Smooth muscle cell (in vitro differentiated cells): ENCODE measurements at regions not wholly inside any gene's neighbourhood (a gene's known extent, or its start where the extent isn't known, plus 50 kb on each side); places are given as distances from the start of the nearest gene placed in this dataset.

Experiments
- DNase-seq: peaks from one replicate; lab custom pipeline; 2025; ENCODE audit not compliant: unreplicated experiment; lab: John Stamatoyannopoulos, UW
- H2AFZ ChIP-seq: fragments of 200-600 bp; sonication (generic); 2 replicates; pipeline ENCODE4 v1.6.0; 2016; ENCODE audit warnings: antibody characterized with exemption, low read depth, mild to moderate bottlenecking
- H3F3A ChIP-seq: fragments of 200-600 bp; sonication (generic); 2 replicates; pipeline ENCODE4 v1.6.0; 2017; ENCODE audit warnings: antibody characterized with exemption, low read depth
- H3K27ac ChIP-seq: fragments of 200-600 bp; sonication (generic); 2 replicates; pipeline ENCODE4 v1.5.1; 2016; ENCODE audit warnings: low read depth, mild to moderate bottlenecking
- H3K27me3 ChIP-seq: fragments of 200-600 bp; sonication (generic); 2 replicates; pipeline ENCODE4 v1.6.1; 2016; ENCODE audit warnings: low read depth, mild to moderate bottlenecking
- H3K36me3 ChIP-seq: fragments of 200-600 bp; sonication (generic); 2 replicates; pipeline ENCODE4 v1.5.1; 2016; ENCODE audit warnings: low read depth
- H3K4me1 ChIP-seq: fragments of 200-600 bp; sonication (generic); 2 replicates; pipeline ENCODE4 v1.5.1; 2016; ENCODE audit warnings: low read depth
- H3K4me2 ChIP-seq: fragments of 200-600 bp; sonication (generic); 2 replicates; pipeline ENCODE4 v1.6.0; 2016; ENCODE audit warnings: mild to moderate bottlenecking
- H3K4me3 ChIP-seq: fragments of 200-600 bp; sonication (generic); 2 replicates; pipeline ENCODE4 v1.5.1; 2016; ENCODE audit warnings: mild to moderate bottlenecking
- H3K79me2 ChIP-seq: fragments of 200-600 bp; sonication (generic); 2 replicates; pipeline ENCODE4 v1.6.0; 2016; ENCODE audit warnings: low read depth, mild to moderate bottlenecking
- H3K9ac ChIP-seq: fragments of 200-600 bp; sonication (generic); 2 replicates; pipeline ENCODE4 v1.6.0; 2016; ENCODE audit warnings: low read depth
- H3K9me3 ChIP-seq: fragments of 200-600 bp; sonication (generic); replicated peaks from 2 replicates; pipeline ENCODE4 v1.5.1; 2016; ENCODE audit warnings: low read depth
- H4K20me1 ChIP-seq: fragments of 200-600 bp; sonication (generic); 2 replicates; pipeline ENCODE4 v1.6.0; 2016; ENCODE audit warnings: low read depth
- WGBS: methylation state at CpG from one replicate; pipeline ENCODE4 v1.1.7; 2016; ENCODE audit warnings: low lambda C conversion rate; 5-methylcytosine and 5-hydroxymethylcytosine counted together
- TF ChIP-seq, protein P1 (sequence below): fragments of 200-600 bp; sonication (generic); IDR thresholded peaks from 2 replicates; pipeline ENCODE4 v1.5.1; 2017; ENCODE audit warnings: borderline replicate concordance, mild to moderate bottlenecking, antibody characterized with exemption; ENCODE audit not compliant: insufficient read depth, poor library complexity, severe bottlenecking

DNA sequence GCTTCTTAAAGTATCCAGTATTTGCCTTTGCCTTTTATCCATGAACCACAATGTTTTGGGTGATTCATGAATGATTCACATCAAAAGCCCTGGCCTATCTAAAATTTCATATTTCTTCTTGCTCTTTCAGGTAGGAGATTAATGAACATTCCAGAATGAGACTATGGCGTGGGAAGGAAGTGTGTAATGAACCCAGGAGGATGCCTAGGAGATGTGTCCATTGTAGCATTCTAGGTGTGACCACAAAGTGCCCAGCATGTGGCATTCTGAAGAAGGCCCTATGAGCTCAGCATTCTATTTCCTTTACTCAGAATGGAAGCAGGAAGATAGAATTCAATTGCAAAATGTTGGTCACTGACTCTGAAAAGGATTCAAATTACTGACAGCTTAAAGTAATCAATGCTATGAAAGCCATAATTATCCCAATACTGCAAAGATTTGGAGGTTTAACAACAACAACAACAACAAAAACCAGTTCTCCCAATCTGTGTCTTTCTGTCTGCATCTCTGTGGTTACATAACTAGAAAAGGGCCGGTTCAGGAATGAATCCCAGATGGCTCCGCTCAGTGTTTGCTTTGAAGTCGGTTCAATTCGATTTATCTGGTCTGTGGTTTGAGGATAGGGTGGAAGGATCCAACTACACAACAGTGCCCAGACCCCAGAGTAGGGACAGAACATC, 126.7 kb downstream of the FOXD1 start:
- DNase-seq = no peak
- Histone ChIP-seq H2AFZ (no peak overlapping the region), H3K4me1 (no peaks in the 10 kb centered on the region), H3K27me3 (no peaks in the 10 kb centered on the region), H3K9ac (peak overlapping the region; percentile 46), H3K4me3 (no peak overlapping the region), H4K20me1 (no peaks in the 10 kb centered on the region), H3F3A (peaks cover 3% of the 10 kb centered on the region), H3K27ac (peak overlapping the region; percentile 79), H3K9me3 (no peaks in the 10 kb centered on the region), H3K36me3 (no peaks in the 10 kb centered on the region), H3K4me2 (peak overlapping the region; percentile 34), H3K79me2 (no peaks in the 10 kb centered on the region)
- 10% methylated on average over 5 of the region's 5 CpGs for WGBS
- TF ChIP-seq, protein P1, sequence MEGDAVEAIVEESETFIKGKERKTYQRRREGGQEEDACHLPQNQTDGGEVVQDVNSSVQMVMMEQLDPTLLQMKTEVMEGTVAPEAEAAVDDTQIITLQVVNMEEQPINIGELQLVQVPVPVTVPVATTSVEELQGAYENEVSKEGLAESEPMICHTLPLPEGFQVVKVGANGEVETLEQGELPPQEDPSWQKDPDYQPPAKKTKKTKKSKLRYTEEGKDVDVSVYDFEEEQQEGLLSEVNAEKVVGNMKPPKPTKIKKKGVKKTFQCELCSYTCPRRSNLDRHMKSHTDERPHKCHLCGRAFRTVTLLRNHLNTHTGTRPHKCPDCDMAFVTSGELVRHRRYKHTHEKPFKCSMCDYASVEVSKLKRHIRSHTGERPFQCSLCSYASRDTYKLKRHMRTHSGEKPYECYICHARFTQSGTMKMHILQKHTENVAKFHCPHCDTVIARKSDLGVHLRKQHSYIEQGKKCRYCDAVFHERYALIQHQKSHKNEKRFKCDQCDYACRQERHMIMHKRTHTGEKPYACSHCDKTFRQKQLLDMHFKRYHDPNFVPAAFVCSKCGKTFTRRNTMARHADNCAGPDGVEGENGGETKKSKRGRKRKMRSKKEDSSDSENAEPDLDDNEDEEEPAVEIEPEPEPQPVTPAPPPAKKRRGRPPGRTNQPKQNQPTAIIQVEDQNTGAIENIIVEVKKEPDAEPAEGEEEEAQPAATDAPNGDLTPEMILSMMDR = no peak

GRCh38 chr5:73319036-73319435, 129.5 kb downstream of the FOXD1 start:
- Histone ChIP-seq H3K27ac (no peak overlapping the region), H3K4me2 (no peak overlapping the region)
- DNase-seq = no peak

DNA sequence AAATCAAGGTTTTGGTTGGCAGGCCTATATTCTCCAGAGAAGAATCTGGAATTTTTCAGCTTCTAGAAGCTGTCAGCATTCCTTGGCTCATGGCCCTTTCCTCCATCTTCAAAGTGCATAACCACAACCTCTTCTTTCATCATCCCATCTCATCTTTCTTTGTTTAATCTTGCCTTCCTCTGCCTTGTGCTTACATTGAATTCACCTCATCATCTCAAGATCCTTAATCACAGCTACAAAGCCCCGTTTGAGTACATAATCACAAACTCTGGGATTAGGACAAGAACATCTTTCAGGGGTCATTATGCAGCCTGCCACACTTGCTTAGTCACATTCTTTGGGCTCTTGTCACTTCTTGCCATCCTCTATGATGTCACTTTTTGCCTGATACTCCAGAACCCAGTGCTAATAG, 130.3 kb downstream of the FOXD1 start:
- no peak for DNase-seq
- Histone ChIP-seq H3K79me2 (no peaks in the 10 kb centered on the region), H3K4me1 (no peaks in the 10 kb centered on the region), H3K4me2 (no peak overlapping the region), H4K20me1 (no peaks in the 10 kb centered on the region), H3K9me3 (no peaks in the 10 kb centered on the region), H3K27ac (no peak overlapping the region), H3K4me3 (no peak overlapping the region), H3K36me3 (no peaks in the 10 kb centered on the region), H3K9ac (no peak overlapping the region), H3F3A (peaks cover 3% of the 10 kb centered on the region), H3K27me3 (no peaks in the 10 kb centered on the region), H2AFZ (no peak overlapping the region)
- TF ChIP-seq, protein P1 = no peak
- 11% methylated on average over 1 of the region's 1 CpG for WGBS

More at GRCh38 chr5:73319036-73319435, 129.5 kb downstream of the FOXD1 start:
- Histone ChIP-seq H3K27me3 (no peaks in the 10 kb centered on the region), H3K4me3 (no peak overlapping the region), H3K4me1 (no peaks in the 10 kb centered on the region), H3K79me2 (no peaks in the 10 kb centered on the region), H2AFZ (no peak overlapping the region), H3F3A (peaks cover 3% of the 10 kb centered on the region), H3K36me3 (no peaks in the 10 kb centered on the region), H3K9ac (no peak overlapping the region), H3K9me3 (no peaks in the 10 kb centered on the region), H4K20me1 (no peaks in the 10 kb centered on the region)
- TF ChIP-seq, protein P1 = no peak
- WGBS = 90% methylated on average over 6 of the region's 6 CpGs

DNA sequence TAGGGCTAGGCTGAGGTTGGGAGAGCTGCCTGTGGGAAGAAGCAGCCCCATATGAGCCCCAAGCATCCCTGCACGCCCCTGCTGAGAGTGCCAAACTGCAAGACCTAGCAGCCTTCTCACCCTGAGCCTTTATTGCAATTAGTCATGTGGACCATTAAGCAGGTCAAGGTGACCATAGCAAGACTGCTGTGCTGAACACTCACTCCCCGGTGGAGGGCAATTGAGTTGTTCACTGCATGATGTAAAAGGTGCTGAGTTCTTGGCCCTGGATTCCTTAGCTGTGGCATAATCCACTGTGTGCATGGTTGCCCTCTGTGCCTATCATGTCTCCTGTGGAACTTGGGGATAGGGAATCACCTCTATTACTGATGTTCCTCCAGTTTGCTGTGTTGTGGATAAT, 131.1 kb downstream of the FOXD1 start:
- peaks cover 3% of the 10 kb centered on the region for H3F3A ChIP-seq
- no peaks in the 10 kb centered on the region for H4K20me1 ChIP-seq
- no peaks in the 10 kb centered on the region for H3K4me1 ChIP-seq
- H3K27me3 ChIP-seq = no peaks in the 10 kb centered on the region
- TF ChIP-seq, protein P1 = no peak
- no peaks in the 10 kb centered on the region for H3K9me3 ChIP-seq
- no peak overlapping the region for H3K4me2 ChIP-seq
- no peaks in the 10 kb centered on the region for H3K36me3 ChIP-seq
- H3K27ac ChIP-seq = no peak overlapping the region
- DNase-seq = no peak
- H3K79me2 ChIP-seq = no peaks in the 10 kb centered on the region
- 94% methylated on average over 2 of the region's 2 CpGs for WGBS
- no peak overlapping the region for H2AFZ ChIP-seq
- no peak overlapping the region for H3K4me3 ChIP-seq
- H3K9ac ChIP-seq = no peak overlapping the region
